Stimulated activated naive CD8-positive, alpha-beta T cell treated with anti-CD3 and anti-CD28 coated beads, Interleukin-15, Interleukin-2, amounts not matched to agents 100 U/mL and 50 U/mL, for 24 hours (primary cell): ENCODE measurements at regions not wholly inside any gene's neighbourhood (a gene's known extent, or its start where the extent isn't known, plus 50 kb on each side); places are given as distances from the start of the nearest gene placed in this dataset.
"Not testable (repeated sequence)": the region's sequence is repeated elsewhere in the genome, so short reads cannot be mapped to it uniquely, and the experiment has no call there.

Experiments
- ATAC-seq: fragments of 150-1000 bp; cut with Tn5 transposase; one replicate; pipeline ENCODE4 v1.10.0; 2021
- DNase-seq: peaks from one replicate; pipeline ENCODE4 v3.0.0; 2021

GRCh38 chr10:33861016-33861704 is 526.7 kb upstream of the NRP1 start:
- no peak for ATAC-seq
- no peak for DNase-seq

- ATAC-seq (no peak), DNase-seq (no peak)
These were observed 526.1 kb upstream of the NRP1 start for GRCh38 chr10:33860552-33860951.

GRCh38 chr10:33859319-33860022 is 525.0 kb upstream of the NRP1 start:
- DNase-seq = no peak
- no peak for ATAC-seq

GRCh38 chr10:33858326-33858725 is 523.9 kb upstream of the NRP1 start:
- ATAC-seq = no peak
- DNase-seq = no peak

GRCh38 chr10:33853221-33853620 is 518.8 kb upstream of the NRP1 start:
- ATAC-seq, DNase-seq: not testable (repeated sequence)

GRCh38 chr10:33843379-33843778 is 508.9 kb upstream of the NRP1 start:
- ATAC-seq = no peak
- no peak for DNase-seq

GRCh38 chr10:33841678-33842077 is 507.2 kb upstream of the NRP1 start:
- DNase-seq (no peak), ATAC-seq (no peak)

- ATAC-seq (no peak), DNase-seq (no peak)
These were observed 504.3 kb upstream of the NRP1 start for GRCh38 chr10:33838731-33839130.

GRCh38 chr10:33837736-33838135 is 503.3 kb upstream of the NRP1 start:
- ATAC-seq (no peak), DNase-seq (no peak)

- no peak for ATAC-seq
- DNase-seq = no peak
These were observed 501.1 kb upstream of the NRP1 start for GRCh38 chr10:33835556-33835955.

- no peak for DNase-seq
- no peak for ATAC-seq
These were observed 499.1 kb upstream of the NRP1 start for GRCh38 chr10:33833566-33833965.

GRCh38 chr10:33832124-33832787 is 497.8 kb upstream of the NRP1 start:
- DNase-seq = no peak
- ATAC-seq = no peak

GRCh38 chr10:33831591-33831990 is 497.1 kb upstream of the NRP1 start:
- no peak for DNase-seq
- no peak for ATAC-seq

GRCh38 chr10:33829899-33830298 is 495.4 kb upstream of the NRP1 start:
- ATAC-seq, DNase-seq: not testable (repeated sequence)

- no peak for ATAC-seq
- DNase-seq = no peak
These were observed 494.1 kb upstream of the NRP1 start for GRCh38 chr10:33828592-33828991.

- ATAC-seq = no peak
- no peak for DNase-seq
These were observed 491.7 kb upstream of the NRP1 start for GRCh38 chr10:33826186-33826585.

GRCh38 chr10:33822774-33823173 is 488.3 kb upstream of the NRP1 start:
- ATAC-seq = no peak

GRCh38 chr10:33820531-33820930 is 486.1 kb upstream of the NRP1 start:
- ATAC-seq (no peak), DNase-seq (no peak)

More at GRCh38 chr10:33822774-33823173, 488.3 kb upstream of the NRP1 start:
- DNase-seq = no peak

- DNase-seq = no peak
- no peak for ATAC-seq
These were observed 484.7 kb upstream of the NRP1 start for GRCh38 chr10:33819206-33819605.

- no peak for DNase-seq
- no peak for ATAC-seq
These were observed 483.9 kb upstream of the NRP1 start for GRCh38 chr10:33818343-33818742.

GRCh38 chr10:33817605-33818004 is 483.1 kb upstream of the NRP1 start:
- no peak for DNase-seq
- no peak for ATAC-seq

GRCh38 chr10:33815776-33816175 is 481.3 kb upstream of the NRP1 start:
- DNase-seq (no peak), ATAC-seq (no peak)

GRCh38 chr10:33813871-33814270 is 479.4 kb upstream of the NRP1 start:
- no peak for ATAC-seq

More at GRCh38 chr10:33813871-33814270, 479.4 kb upstream of the NRP1 start:
- DNase-seq = no peak
